ENCODE measurements at regions not wholly inside any gene's neighbourhood (a gene's known extent, or its start where the extent isn't known, plus 50 kb on each side); places are given as distances from the start of the nearest gene placed in this dataset.

GRCh38 chr10:123378302-123378701 is 224.1 kb downstream of the BUB3 start (continued):
- TF ChIP-seq EZH2 (IDR thresholded peaks at IDR 0.05; ENCODE audit: borderline replicate concordance, low read depth, low read length) = no peak
- no peak for TF ChIP-seq POLR3A (IDR thresholded peaks at IDR 0.05; ENCODE audit: borderline replicate concordance, extremely low read depth, insufficient read depth, insufficient read length)
- no peak for TF ChIP-seq NFRKB (IDR thresholded peaks at IDR 0.05; ENCODE audit: low read depth)

GRCh38 chr10:123379156-123379555 is 225.0 kb downstream of the BUB3 start:
- H3K36me3 ChIP-seq (ENCODE audit: control insufficient read depth, insufficient read depth, low read length) = no peaks in the 10 kb centered on the region
- H3K27ac ChIP-seq (ENCODE audit: extremely low read depth, low read depth, low read length) = no peak overlapping the region
- no peak overlapping the region for H3K9ac ChIP-seq (ENCODE audit: insufficient read depth in 1 of 2, low read depth in 2 of 2, low read length in 2 of 2)
- intact Hi-C loops (cut with micrococcal nuclease) (no loop called here), in situ Hi-C loops (cut with MboI) (no loop called here)
- H3K27me3 ChIP-seq (ENCODE audit: control insufficient read depth in 2 of 2, insufficient read depth in 2 of 2, low read length in 2 of 2) = peaks cover 0 to 3% of the 10 kb centered on the region in 2 experiments; a peak in 1 of 5 replicates
- FAIRE-seq (no peak), ATAC-seq (no peak), DNase-seq (ENCODE audit: extremely low read depth in 1 of 4, low spot score in 3 of 4) (no peak)
- POLR2A ChIA-PET = no interaction called here
- H3K9me1 ChIP-seq (ENCODE audit: control insufficient read depth, insufficient read depth, low read length) = no peaks in the 10 kb centered on the region
- H3K9me3 ChIP-seq (replicated peaks; ENCODE audit: control insufficient read depth, insufficient read depth, low read depth, low read length) = no peaks in the 10 kb centered on the region
- no peak overlapping the region for H3K4me2 ChIP-seq (ENCODE audit: insufficient read depth, low read length)
- no TSS peak for BruUV-seq (replicated peaks)
- no peak overlapping the region for H2AFZ ChIP-seq (ENCODE audit: low read depth, low read length)
- TF ChIP-seq MIER1 (IDR thresholded peaks at IDR 0.05; ENCODE audit: low read depth) = no peak
- TF ChIP-seq ZNF197 (CRISPR knock-in tag; IDR thresholded peaks at IDR 0.05; ENCODE audit: low read depth) = no peak
- TF ChIP-seq ZBTB1 (CRISPR knock-in tag; IDR thresholded peaks at IDR 0.05; ENCODE audit: borderline replicate concordance, low read depth) = no peak
- TF ChIP-seq ZFX (CRISPR knock-in tag; IDR thresholded peaks at IDR 0.05) = no peak
- no peak for TF ChIP-seq ZC3H4 (CRISPR knock-in tag; IDR thresholded peaks at IDR 0.05; ENCODE audit: borderline replicate concordance)
- no peak for TF ChIP-seq CTBP1 (IDR thresholded peaks at IDR 0.05; ENCODE audit: borderline replicate concordance)
- no peak for TF ChIP-seq TRIM28 (IDR thresholded peaks at IDR 0.05)
- no peak for TF ChIP-seq ZKSCAN1 (IDR thresholded peaks at IDR 0.05; ENCODE audit: low read depth, low read length)
- no peak for TF ChIP-seq U2AF2 (optimal IDR thresholded peaks at IDR 0.05; ENCODE audit: low read depth, low read length)
- no peak for TF ChIP-seq SMAD2 (IDR thresholded peaks at IDR 0.05; ENCODE audit: low read depth, low read length)
- H3K4me1 ChIP-seq (replicated peaks in 1 of 2; ENCODE audit: control insufficient read depth in 2 of 2, insufficient read depth in 2 of 2, low read length in 2 of 2) = no peaks in the 10 kb centered on the region
- CTCF ChIA-PET (ENCODE audit: low intra/inter-chr PET ratio) = no interaction called here
- 6% methylated on average over 3 of the region's 5 CpGs for WGBS (ENCODE audit: insufficient coverage, low coverage, missing lambda C conversion rate)
- H3K4me3 ChIP-seq = no peak overlapping the region
- no peaks in the 10 kb centered on the region for H3K79me2 ChIP-seq (ENCODE audit: control insufficient read depth, insufficient read depth, low read length)
- no peaks in the 10 kb centered on the region for H4K20me1 ChIP-seq (replicated peaks; ENCODE audit: control insufficient read depth, insufficient read depth, low read length)
